GM19468 (cell line): ENCODE measurements at regions not wholly inside any gene's neighbourhood (a gene's known extent, or its start where the extent isn't known, plus 50 kb on each side); places are given as distances from the start of the nearest gene placed in this dataset.
"Not testable (repeated sequence)": the region's sequence is repeated elsewhere in the genome, so short reads cannot be mapped to it uniquely, and the experiment has no call there.

ENCODE experiments used
- ATAC-seq: cut with Tn5 transposase; IDR thresholded peaks from one replicate; pipeline ENCODE4 v1.9.1; 2021; ENCODE audit warnings: mild to moderate bottlenecking, moderate library complexity, moderate number of reproducible peaks; ENCODE audit not compliant: unreplicated experiment; ENCODE audit errors: extremely low read depth

DNA sequence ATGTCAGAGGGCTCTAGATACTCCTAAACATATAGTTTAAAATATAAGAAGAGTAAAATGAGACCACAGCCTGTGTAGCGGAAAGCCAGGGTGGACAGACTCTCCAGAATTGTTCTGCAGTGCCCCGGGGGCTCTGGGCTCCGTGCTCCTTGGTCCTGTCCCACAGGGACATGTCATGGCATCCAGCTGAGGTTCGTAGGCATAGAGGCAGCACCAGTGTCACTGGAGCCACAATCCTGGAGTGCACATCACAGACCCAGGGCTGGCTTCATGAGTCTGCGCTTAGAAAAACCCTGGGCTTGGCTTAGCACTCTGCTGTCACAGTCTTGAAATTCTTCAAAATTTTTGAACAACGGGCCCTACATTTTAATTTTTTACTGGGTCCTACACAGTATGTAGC is 280.4 kb upstream of the ZNF32 start:
- no peak for ATAC-seq

DNA sequence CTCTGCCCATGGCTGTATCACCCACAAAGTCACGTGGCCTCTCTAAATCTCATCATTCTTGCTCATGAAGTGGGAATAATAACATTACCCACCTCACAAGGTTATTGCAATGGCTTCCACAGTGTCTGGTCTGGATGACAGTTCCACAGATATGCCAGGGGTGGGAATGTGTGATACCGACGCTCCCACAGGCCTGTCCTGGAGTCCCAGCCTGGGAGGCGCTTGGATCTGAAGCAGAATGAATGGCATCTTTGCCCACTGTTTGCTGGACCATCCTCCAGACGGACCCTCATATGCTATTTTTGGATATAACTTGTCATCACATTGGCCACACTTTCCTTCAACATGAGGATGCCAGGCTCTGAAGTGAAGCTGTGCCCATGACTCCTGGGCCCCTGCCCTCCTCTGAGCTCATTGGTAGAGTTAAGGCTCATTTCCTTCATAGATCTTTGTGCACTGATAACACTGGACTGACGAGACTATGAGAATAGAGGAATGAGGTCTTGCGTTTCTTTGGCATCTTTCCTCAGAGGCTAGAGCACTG is 279.8 kb upstream of the ZNF32 start:
- no peak for ATAC-seq

DNA sequence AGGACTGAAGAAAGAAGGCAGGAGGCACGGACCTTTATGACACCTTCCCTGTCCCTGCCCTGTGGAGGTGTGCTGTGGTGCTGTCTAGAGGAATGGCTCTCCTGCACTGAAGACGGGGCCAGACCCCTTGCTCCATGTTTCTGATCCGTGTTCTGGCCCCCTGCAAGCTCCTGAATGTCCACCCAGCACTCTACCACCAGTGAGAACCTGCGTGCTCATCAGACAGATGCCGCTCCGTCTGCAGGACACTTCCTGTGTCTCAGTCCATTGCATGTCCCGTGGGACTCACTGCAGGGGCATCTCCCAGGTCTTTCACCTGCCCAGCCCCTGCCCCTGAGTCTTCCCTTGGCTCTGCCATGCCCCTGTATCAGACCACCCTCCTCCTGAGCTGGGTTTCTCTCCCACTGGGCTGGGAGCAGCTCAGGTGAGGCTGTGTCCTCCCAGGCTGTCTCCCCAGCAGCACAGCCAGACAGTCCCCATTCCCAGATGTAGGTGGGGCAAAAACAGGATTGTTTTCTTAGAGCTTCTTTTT is 278.3 kb upstream of the ZNF32 start:
- ATAC-seq: no peak

DNA sequence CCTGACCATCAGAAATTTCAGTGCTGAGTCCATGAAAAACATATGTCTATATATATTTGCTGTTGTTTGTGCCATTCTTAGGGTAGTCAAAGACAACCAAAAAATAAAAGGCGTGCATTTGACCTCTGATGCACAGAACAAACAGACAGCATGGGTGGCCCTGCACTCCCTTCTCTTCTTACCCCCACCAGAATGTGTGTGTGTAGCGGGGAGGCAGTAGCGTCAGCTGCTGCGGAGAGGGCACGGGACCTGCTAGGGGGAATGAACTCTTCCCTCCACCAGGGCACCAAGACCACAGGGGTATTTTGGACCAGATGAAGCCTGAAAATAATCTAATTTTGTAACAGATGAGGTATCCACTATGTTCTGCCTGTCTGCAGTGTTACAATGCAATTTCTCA is 277.7 kb upstream of the ZNF32 start:
- no peak for ATAC-seq

DNA sequence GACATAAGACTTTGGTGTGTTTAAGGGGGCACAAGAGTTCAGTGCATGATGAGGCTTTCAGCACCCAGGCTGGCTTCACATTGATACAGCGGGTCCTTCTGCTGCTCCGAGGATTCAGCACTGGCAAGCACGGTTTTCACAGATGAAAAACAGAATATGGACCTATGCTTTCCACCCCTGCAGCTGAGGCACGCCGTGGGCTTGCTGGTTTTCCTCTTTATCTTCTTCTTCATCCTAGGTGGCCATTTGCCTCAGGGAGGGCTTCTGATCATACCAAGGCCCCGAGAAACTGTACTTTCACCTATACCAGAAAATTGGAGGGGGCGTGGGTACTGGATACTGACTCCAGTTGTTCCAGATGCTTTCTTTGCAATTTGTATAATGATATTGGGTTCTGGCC is 277.1 kb upstream of the ZNF32 start:
- no peak for ATAC-seq

DNA sequence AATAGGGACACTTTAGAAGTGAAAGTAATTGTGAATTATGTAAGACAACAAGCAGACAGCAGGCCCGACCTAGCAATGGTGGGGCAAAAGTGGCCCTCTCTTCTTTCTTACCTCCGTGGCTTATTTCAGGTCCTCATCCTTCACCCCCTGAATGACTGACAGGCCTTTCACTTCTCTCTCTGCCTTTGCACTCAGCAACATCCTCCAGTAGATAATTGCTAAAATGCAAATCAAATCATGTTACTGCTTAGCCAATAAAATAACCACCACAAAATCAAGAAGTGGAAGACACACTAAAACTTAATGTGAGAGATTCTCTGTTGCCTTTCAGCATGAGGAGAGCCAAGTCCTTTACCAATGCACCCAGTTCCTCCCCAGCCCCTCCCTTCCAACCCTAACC is 274.6 kb upstream of the ZNF32 start:
- no peak for ATAC-seq

DNA sequence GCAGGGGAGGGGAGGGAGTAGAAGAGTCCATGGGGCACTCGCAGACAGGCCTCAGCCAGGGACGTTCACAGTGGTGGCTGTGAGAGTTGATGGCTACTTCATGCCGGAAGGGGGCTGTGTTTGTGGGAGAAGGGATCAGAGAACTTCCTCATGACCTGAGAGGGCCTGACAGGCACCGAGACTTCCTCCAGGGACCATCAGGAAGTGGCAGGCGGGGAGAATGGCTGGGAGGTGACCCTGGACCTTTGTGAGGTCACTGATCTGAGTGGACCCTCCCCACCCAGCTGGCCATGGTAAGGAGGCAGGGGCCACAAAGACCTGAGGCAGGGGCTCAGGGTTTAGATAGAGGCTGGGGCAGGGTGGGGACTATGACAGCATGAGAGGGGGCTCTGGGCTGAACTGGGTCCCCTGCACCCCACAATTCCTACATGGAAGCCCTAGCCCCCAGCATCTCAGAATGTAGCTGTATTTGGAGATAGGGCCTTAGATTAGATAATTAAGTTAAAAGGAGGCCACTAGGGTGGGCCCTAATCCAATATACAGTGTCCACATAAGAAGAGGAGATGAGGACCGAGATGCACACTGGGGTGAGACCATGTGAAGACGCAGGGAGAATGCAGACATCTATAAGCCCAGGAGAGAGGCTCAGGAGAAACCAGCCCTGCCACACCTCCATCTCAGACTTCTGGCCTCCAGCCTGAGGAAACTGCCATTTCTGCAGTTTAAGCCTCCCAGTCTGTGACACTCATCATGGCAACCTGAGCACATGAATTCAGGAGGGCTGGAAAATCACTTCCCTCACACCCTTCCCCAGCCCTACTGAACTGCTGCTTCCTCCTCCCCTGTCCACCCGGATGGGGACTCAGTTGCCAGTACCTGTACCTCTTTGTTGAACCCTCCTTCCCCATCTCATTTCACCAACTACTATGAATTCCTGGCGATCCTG is 273.9 kb upstream of the ZNF32 start:
- no peak for ATAC-seq

DNA sequence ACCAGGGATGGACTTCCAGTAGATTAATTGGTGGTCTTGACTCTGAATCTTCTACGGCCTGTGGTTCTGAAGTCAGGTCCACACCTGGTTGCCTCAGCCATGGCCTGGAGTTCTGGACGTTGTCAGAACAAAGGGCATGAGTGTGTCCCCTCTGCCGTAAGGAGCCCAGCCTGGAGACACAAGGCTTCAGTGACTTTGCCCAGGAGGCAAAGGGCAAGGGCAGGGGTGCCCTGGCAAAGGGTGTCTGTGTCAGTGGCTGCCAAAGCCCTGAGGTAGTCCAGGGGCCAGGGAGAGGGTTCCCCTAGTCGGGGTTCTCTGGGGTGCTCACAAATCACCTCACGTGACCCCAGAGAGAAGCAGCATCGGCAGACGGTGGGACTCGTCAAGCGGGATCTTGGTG is 273.2 kb upstream of the ZNF32 start:
- ATAC-seq: no peak

DNA sequence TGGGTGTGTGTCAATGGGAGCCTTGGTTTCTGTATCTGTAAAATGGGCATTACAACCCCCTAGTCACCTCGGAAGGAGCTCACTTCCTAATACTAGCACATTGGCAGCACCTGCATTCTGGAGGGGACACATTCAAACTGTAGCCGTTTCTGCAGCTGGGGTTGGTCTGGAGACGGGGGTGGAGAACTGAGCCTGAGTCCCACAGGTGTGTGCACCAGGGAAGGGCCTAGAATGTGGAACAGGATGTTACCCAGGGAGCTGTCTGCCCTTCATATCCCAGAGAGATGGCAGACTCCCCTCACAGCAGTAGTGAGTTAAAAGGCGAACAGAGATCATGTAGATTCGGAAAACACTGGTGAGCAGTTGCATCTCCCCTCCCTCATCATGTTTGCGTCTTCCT is 272.8 kb upstream of the ZNF32 start:
- ATAC-seq: no peak

DNA sequence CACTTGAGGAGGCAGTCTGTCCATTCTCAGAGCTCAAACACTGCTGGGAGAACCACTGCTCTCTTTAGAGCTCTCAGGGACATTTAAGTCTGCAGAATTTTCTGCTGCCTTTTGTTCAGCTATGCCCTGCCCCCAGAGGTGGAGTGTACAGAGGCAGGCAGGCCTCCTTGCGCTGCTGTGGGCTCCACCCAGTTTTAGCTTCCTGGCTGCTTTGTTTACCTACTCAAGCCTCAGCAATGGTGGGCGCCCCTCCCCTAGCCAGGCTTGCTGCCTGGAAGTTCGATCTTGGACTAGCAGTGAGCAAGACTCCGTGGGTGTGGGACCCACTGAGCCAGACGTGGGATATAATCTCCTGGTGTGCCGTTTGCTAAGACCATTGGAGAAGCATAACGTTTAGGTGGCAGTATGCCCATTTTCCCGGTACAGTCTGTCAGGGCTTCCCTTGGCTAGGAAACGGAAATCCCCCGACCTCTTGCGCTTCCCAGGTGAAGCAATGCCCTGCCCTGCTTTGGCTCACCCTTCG is 271.6 kb upstream of the ZNF32 start:
- not testable (repeated sequence) for ATAC-seq

DNA sequence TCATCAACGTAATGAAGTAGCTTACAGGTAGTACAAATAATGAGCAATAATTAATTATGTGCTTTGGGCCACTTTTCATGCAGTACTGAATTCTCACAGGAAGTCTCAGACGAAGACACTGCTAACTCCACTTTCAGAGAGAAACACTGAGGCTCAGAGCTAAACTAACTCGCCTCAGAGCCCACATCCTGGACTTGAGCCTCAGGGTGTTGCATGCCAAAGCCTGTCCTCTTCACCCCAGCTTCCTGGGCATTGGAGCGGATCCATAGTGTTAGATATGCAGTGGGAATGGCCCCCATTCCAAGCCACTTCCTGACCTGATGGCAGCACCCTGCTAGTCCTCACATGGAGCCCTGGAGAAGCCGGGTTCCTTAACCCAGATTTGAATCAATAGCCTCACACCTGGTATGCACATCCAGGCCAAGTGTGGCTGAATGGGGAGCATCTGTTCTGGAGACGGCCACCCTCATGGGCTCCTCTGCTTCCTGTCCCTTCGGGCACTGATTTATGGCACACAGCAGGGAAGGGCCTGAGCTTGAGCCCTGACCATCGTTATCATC is 265.1 kb upstream of the ZNF32 start:
- ATAC-seq: no peak

DNA sequence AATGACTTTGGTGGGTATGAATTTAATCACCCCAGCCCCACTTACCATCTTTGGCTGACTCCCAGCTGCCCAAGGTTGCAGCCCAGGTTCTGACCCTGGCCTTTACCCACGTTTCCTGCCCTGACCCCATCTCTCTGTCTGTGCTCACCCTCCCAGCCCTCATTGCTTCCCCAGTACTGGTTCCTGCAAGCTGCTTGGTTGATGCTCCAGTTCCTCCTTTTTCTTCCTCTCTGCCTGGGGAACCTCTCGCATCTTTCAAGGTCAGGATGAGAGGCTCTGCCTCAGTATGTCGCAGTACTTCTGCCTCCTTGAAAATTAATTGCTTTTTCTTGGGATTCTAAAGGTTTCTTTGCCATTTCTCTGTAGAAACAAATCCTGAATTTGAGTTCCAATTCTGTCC is 263.8 kb upstream of the ZNF32 start:
- ATAC-seq: no peak

DNA sequence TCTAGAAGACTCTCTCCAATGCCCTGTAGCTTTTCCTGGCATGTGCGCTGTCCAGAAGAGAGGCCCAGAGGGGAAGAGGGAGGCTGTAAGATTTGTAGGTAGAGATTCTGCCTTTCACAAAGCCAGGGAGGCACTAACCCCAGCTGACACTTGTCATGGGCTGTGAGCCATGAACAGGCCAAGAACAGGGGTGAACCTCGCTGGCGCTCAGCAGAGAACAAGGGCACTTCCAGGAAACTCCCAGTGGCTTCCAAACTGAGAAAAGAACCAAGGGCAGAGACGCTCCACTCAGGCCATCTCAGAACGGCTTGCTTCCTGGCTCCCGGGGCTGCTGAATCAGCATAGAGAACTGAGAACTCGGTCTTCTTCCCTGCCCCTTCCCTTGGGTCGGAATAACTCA is 257.8 kb upstream of the ZNF32 start:
- ATAC-seq: no peak

DNA sequence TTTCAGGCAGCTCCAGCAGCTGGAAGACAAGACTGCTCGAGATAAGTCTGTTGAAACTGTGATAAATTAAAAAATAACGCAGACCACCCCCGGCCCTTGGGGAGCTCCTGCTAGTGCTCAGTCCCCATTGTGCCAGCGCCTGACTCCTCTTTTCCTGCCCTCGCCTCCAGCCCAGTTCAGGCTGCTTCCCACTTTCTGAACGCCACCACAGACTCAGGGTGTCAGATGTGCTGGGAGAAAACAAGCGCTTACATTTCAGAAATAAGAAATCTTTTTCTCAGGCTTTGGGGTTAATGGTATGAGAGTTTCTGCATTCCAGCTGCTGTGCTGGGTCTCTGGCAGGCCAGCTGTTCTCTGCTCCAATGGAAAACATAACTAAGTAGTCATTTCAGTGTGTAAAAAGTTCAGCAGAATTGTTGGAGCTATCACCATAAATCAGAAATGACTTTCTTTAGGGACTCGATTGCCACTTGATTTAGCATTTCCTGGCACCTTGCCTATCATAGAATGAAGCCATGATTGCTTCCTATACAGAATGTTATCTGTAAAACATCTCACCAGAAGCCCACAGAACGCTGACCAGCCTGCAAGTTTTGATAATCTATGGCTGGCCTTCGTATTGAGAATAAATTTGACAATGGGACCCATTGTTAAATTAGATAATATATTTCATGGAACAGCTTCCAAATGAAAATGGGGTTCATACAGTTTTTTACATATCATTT is 257.0 kb upstream of the ZNF32 start:
- no peak for ATAC-seq

DNA sequence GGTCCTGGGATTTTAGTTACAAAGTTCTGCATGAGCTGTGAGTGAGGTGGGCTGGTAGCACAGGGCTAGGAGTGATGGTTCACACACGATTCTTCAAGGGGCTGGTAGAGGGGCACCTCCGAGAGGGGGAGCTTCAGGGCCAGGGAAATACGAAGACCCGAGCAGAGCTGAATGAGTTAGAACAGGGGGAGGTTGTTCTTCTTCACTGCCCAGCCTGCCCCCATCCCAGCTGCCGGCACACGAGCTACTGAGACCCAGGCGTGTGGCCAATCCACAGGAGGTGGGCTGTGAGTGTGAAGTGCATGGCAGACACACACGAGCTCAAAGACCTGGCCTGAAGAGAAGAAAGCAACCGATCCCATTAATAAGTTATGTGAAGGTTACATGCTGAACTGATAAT is 256.2 kb upstream of the ZNF32 start:
- ATAC-seq: no peak

DNA sequence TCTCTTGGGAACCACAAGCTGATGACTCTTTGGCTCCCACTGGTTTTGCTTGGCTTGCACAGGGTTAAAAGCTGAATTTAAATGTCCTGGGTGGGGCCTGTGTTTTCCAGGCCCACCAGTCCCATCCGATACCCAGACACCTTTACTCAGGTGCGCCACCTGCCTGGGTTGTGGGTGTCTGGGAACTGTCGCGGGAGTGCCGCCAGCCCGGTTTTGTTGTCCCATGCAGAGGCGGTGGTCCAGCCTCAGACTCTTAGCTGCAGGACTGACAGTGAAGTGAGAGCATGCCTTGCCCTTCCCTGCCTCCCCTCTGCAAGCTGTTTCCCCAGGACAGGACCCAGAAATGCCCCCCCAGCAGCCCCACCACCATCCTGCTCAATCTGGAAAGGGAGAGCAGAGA is 255.6 kb upstream of the ZNF32 start:
- no peak for ATAC-seq

DNA sequence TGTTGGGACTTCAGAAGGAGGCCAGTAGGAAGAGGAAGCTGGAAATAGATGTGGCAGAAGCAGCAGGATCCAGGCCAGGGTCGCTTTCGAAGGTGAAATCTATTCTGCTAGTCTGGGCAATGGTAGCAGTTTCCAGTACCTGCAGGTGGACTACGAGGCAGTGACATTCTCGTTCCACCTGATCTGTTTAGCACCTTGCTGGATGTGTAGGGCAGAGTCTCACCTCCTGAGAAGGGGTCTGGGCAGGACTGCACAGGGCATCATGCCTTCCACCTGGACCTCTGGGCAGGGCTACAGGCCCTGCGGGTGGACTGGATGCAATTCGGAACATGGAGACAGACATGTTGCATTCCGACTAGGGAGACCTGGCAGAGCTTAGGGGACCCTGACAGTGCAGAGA is 254.8 kb upstream of the ZNF32 start:
- no peak for ATAC-seq

DNA sequence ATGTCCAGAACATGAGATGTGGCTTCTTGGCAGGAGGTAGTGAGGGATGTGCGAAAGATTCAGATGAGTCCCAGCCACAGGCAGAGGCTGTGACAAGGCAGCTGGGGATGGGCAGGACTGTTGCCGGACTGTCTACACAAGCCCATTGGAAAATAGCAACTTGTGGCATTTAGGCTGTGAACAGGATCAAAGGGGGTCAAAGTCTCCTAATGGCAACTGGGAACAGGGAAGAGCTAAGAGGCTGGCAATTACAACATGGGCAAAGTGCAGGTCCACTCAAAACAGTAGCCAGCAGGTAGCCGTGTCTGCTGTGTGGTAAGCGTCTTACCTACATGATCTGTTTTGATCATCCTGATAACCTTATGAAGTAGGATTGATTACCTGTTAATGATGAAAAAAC is 254.2 kb upstream of the ZNF32 start:
- ATAC-seq: no peak

DNA sequence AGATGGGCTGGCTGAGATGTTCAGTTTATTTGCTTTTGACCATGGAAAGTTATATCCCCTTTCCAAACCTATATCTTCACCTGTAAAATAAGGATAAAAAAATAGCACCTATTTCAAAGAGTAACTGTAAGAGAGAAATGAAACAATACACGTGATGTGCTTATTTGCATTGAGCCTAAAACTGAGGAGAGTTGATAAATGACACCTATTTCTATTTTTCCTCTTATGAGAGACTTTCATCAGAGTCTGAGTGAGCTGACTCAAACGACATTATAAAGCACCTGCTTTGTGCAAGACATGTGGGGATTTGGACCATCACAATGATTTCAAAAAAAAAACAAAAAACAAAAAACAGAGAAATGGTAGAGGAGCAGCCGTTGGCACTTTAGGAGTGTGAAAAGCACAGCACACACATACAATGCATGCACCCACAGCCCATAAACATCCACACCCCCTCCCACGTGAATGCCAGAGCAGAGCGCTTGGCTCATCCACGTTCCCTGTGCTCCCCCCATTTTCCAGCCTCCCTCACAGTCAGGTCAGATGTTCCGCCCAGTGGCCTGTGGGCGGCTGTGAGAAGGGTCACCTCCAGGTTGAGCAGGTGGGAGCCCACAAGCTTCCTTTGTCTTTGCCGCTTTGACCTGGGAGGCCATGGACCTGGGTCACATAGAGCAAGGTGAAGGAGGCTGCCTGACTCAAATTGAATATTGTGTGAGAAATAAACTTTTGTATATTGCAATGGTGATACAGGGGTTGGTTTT is 253.2 kb upstream of the ZNF32 start:
- no peak for ATAC-seq

DNA sequence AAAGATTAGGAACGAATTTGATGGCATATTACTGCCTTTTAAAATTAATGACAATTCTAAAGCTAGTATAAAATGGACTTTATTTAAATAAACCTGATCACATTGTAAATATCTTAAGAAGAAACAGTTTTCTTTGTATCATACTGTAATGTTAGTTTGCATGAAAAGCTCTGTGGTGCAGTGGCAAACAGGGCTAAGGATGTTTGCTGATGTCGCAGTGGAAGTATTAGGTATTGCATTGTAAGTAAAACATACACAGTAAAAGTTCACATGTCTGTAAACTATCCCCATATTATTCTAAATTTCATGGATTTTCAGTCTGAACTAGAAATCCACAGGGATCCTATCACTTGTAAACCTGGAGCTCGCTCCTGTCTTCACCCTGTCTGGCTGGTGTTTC is 252.6 kb upstream of the ZNF32 start:
- ATAC-seq: no peak
